ENCODE measurements at regions not wholly inside any gene's neighbourhood (a gene's known extent, or its start where the extent isn't known, plus 50 kb on each side); places are given as distances from the start of the nearest gene placed in this dataset.

DNA sequence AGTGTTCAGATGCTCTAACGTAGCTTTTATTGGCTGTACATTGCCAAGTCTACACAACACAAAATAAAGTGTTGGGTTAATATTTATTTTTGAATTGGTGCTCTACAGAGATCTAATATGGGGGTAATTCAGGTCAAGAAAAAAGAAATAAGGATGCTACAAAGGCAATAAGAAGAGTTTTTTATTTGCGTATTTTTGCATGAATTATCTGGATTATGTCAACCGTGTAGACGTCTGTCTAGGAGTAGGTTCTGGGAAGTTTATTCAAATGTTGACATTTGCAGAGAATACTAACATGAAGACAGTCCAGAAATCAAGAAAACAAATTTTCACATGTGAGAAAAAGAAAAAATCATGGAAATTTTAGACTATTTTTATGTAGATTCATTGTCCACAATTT, 876.7 kb upstream of the POU3F3 start:
- no peak overlapping the region for H3K4me3 ChIP-seq (replicated peaks in 1 of 2; ENCODE audit: low read depth in 1 of 2, low read length in 2 of 2)
- H3K9me3 ChIP-seq (ENCODE audit: control insufficient read depth in 1 of 2, insufficient read depth in 1 of 2, low read depth in 1 of 2, low read length in 2 of 2), result peaks cover 12 to 18% of the 10 kb centered on the region in 2 experiments; a peak in 2 of 4 replicates
- no peak overlapping the region for H3K9ac ChIP-seq (ENCODE audit: low read length)
- CTCF ChIA-PET, result no interaction called here
- no peaks in the 10 kb centered on the region for H3K27me3 ChIP-seq (ENCODE audit: insufficient read depth, low read length)
- POLR2A ChIA-PET, result no interaction called here
- no TSS peak for BruUV-seq (replicated peaks)
- H3K79me2 ChIP-seq (ENCODE audit: insufficient read depth, low read length), result no peaks in the 10 kb centered on the region
- no peak overlapping the region for H3K27ac ChIP-seq (ENCODE audit: low read depth, low read length)
- no peak overlapping the region for H3K4me2 ChIP-seq (ENCODE audit: low read length)
- DNase-seq (ENCODE audit: low read depth, low spot score) (no peak), ATAC-seq (no peak)
- H3K36me3 ChIP-seq (ENCODE audit: control insufficient read depth in 1 of 2, insufficient read depth in 2 of 2, low read length in 2 of 2), result no peaks in the 10 kb centered on the region
- intact Hi-C loops (cut with micrococcal nuclease), result no loop called here
- no peaks in the 10 kb centered on the region for H3K9me2 ChIP-seq (ENCODE audit: insufficient read depth)
- H4K20me1 ChIP-seq (ENCODE audit: insufficient read depth), result no peaks in the 10 kb centered on the region
- no peaks in the 10 kb centered on the region for H3K4me1 ChIP-seq (ENCODE audit: control insufficient read depth in 1 of 2, insufficient read depth in 2 of 2, low read length in 2 of 2)
- no peak overlapping the region for H2AFZ ChIP-seq (ENCODE audit: low read depth, low read length, poor library complexity, severe bottlenecking)
- RAD21 ChIA-PET (ENCODE audit: low non-redundant PET in 1 of 2, low total read pairs in 2 of 2, uncharacterized antibody in 2 of 2, unreplicated experiment in 2 of 2), result no interaction called here
- TF ChIP-seq, protein P1, sequence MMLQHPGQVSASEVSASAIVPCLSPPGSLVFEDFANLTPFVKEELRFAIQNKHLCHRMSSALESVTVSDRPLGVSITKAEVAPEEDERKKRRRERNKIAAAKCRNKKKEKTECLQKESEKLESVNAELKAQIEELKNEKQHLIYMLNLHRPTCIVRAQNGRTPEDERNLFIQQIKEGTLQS (IDR thresholded peaks at IDR 0.05), result no peak
- no peak for TF ChIP-seq YY1 (IDR thresholded peaks at IDR 0.05; ENCODE audit: extremely low read depth, insufficient replicate concordance, low read depth, low read length)
- TF ChIP-seq SIN3A (IDR thresholded peaks at IDR 0.05; ENCODE audit: low read depth), result no peak
- TF ChIP-seq EGR1 (IDR thresholded peaks at IDR 0.05; ENCODE audit: low read depth), result no peak

DNA sequence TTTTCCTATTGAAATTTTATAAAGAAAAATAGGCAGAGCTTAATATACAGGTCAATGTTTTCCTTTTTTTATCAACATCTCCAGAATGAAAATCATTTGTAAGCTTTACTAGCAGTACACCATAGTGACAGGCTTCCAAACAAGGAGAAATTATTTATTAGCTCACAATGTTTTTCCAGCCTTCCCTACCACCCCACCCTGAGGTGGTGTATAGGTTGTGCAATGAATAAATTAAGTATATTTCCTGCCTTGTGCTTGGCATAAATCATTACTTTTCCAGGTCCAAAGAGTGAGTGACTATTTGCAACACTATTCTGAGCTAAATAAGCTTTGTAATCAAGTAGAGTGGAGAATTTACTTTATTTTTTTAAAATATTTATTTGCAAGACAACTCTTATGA, 876.2 kb upstream of the POU3F3 start:
- no peak overlapping the region for H2AFZ ChIP-seq (ENCODE audit: low read depth, low read length, poor library complexity, severe bottlenecking)
- ChIA-PET POLR2A (no interaction called here), RAD21 (ENCODE audit: low non-redundant PET in 1 of 2, low total read pairs in 2 of 2, uncharacterized antibody in 2 of 2, unreplicated experiment in 2 of 2) (no interaction called here), CTCF (no interaction called here)
- H3K9me2 ChIP-seq (ENCODE audit: insufficient read depth), result no peaks in the 10 kb centered on the region
- H3K36me3 ChIP-seq (ENCODE audit: control insufficient read depth in 1 of 2, insufficient read depth in 2 of 2, low read length in 2 of 2), result no peaks in the 10 kb centered on the region
- H3K27ac ChIP-seq (ENCODE audit: low read depth, low read length), result no peak overlapping the region
- BruUV-seq (replicated peaks), result no TSS peak
- H3K9me3 ChIP-seq (ENCODE audit: control insufficient read depth in 1 of 2, insufficient read depth in 1 of 2, low read depth in 1 of 2, low read length in 2 of 2), result peaks cover 12 to 18% of the 10 kb centered on the region in 2 experiments; a peak in 2 of 4 replicates
- no peaks in the 10 kb centered on the region for H3K4me1 ChIP-seq (ENCODE audit: control insufficient read depth in 1 of 2, insufficient read depth in 2 of 2, low read length in 2 of 2)
- H4K20me1 ChIP-seq (ENCODE audit: insufficient read depth), result no peaks in the 10 kb centered on the region
- TF ChIP-seq POLR2AphosphoS5 (IDR thresholded peaks at IDR 0.05; ENCODE audit: low read depth, low read length), result no peak
- H3K9ac ChIP-seq (ENCODE audit: low read length), result no peak overlapping the region
- DNase-seq (ENCODE audit: low read depth, low spot score) (no peak), ATAC-seq (no peak)
- no peak overlapping the region for H3K4me2 ChIP-seq (ENCODE audit: low read length)
- no peak overlapping the region for H3K4me3 ChIP-seq (replicated peaks in 1 of 2; ENCODE audit: low read depth in 1 of 2, low read length in 2 of 2)
- intact Hi-C loops (cut with micrococcal nuclease), result no loop called here
- H3K79me2 ChIP-seq (ENCODE audit: insufficient read depth, low read length), result no peaks in the 10 kb centered on the region
- no peaks in the 10 kb centered on the region for H3K27me3 ChIP-seq (ENCODE audit: insufficient read depth, low read length)
